Ascending aorta (tissue), 2 donors: ENCODE measurements at regions not wholly inside any gene's neighbourhood (a gene's known extent, or its start where the extent isn't known, plus 50 kb on each side); places are given as distances from the start of the nearest gene placed in this dataset.
"Not testable (repeated sequence)": the region's sequence is repeated elsewhere in the genome, so short reads cannot be mapped to it uniquely, and the experiment has no call there.

Experiments
- DNase-seq, 2 donors: peaks; one replicate each; pipeline ENCODE4 v3.0.0-alpha.2; 2019; ENCODE audit warnings: low spot score in 2 of 2
- H3K27ac ChIP-seq, 2 donors: fragments of 200-600 bp; sonication (generic); one replicate each; pipeline ENCODE4 v1.5.1; 2016 to 2017; ENCODE audit warnings: mild to moderate bottlenecking in 1 of 2
- H3K27me3 ChIP-seq: fragments of 200-600 bp; sonication (generic); one replicate; pipeline ENCODE4 v1.5.1; 2017
- H3K36me3 ChIP-seq, 2 donors: fragments of 200-600 bp; sonication (generic); one replicate each; pipeline ENCODE4 v1.5.1; 2016
- H3K4me1 ChIP-seq, 2 donors: fragments of 200-600 bp; sonication (generic); one replicate each; pipeline ENCODE4 v1.5.1; 2016 to 2017; ENCODE audit warnings: mild to moderate bottlenecking in 1 of 2
- H3K4me3 ChIP-seq, 2 donors: fragments of 200-600 bp; sonication (generic); one replicate each; pipeline ENCODE4 v1.5.1; 2016 to 2017; ENCODE audit warnings: mild to moderate bottlenecking in 1 of 2
- H3K9me3 ChIP-seq, 2 donors: fragments of 200-600 bp; sonication (generic); one replicate each; pipeline ENCODE4 v1.5.1; 2016
- intact Hi-C: fragments of 100-400 bp; cut with DNase I; formaldehyde crosslinking; loops from one replicate; pipeline ENCODE4 v1.15.1; 2023
- TF ChIP-seq, protein P1 (sequence below), 3 experiments: fragments of 200-600 bp in 2 of 3; fragments of 450-650 bp in 1 of 3; sonication (generic) in 2 of 3; IDR thresholded peaks; one replicate each; pipeline ENCODE4 v1.5.1; 2016 to 2019; ENCODE audit warnings: antibody characterized with exemption in 3 of 3, mild to moderate bottlenecking in 1 of 3, moderate library complexity in 1 of 3

- intact Hi-C loops: no loop called here
- Histone ChIP-seq H3K4me1 (no peaks in the 10 kb centered on the region), H3K4me3 (no peak overlapping the region), H3K27ac (no peak overlapping the region), H3K27me3 (no peaks in the 10 kb centered on the region), H3K36me3 (no peaks in the 10 kb centered on the region), H3K9me3 (no peaks in the 10 kb centered on the region)
- TF ChIP-seq, protein P1, sequence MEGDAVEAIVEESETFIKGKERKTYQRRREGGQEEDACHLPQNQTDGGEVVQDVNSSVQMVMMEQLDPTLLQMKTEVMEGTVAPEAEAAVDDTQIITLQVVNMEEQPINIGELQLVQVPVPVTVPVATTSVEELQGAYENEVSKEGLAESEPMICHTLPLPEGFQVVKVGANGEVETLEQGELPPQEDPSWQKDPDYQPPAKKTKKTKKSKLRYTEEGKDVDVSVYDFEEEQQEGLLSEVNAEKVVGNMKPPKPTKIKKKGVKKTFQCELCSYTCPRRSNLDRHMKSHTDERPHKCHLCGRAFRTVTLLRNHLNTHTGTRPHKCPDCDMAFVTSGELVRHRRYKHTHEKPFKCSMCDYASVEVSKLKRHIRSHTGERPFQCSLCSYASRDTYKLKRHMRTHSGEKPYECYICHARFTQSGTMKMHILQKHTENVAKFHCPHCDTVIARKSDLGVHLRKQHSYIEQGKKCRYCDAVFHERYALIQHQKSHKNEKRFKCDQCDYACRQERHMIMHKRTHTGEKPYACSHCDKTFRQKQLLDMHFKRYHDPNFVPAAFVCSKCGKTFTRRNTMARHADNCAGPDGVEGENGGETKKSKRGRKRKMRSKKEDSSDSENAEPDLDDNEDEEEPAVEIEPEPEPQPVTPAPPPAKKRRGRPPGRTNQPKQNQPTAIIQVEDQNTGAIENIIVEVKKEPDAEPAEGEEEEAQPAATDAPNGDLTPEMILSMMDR (IDR thresholded peaks at IDR 0.05): no peak
- DNase-seq: no peak
Measured at GRCh38 chr15:55088207-55088606, 108.5 kb downstream of the RSL24D1 start.

DNA sequence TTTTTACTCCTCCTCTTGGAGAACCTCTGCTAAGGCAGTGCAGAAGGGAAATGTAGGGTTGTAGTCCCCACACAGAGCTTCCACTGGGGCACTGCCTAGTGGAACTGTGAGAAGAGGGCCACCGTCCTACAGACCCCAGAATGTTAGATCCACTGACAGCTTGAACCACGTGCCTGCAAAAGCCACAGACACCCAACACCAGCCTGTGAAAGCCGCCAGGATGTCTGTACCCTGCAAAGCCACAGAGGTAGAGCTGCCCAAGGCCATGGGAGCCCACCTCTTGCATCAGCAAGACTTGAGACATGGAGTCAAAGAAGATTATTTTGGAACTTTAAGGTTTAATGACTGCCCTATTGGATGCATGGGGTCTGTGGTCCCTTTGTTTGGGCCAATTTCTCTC is 112.1 kb downstream of the RSL24D1 start:
- DNase-seq: no peak
- Histone ChIP-seq H3K4me3 (no peak overlapping the region), H3K9me3 (no peaks in the 10 kb centered on the region), H3K27me3 (no peaks in the 10 kb centered on the region), H3K4me1 (no peaks in the 10 kb centered on the region), H3K27ac (no peak overlapping the region), H3K36me3 (no peaks in the 10 kb centered on the region)
- TF ChIP-seq, protein P1 (IDR thresholded peaks at IDR 0.05): no peak
- intact Hi-C loops: no loop called here

GRCh38 chr15:55084216-55084615 is 112.5 kb downstream of the RSL24D1 start:
- intact Hi-C loops: no loop called here
- no peaks in the 10 kb centered on the region for H3K4me1 ChIP-seq
- H3K9me3 ChIP-seq: no peaks in the 10 kb centered on the region
- no peaks in the 10 kb centered on the region for H3K36me3 ChIP-seq
- DNase-seq: no peak
- H3K27me3 ChIP-seq: no peaks in the 10 kb centered on the region
- no peak overlapping the region for H3K4me3 ChIP-seq
- H3K27ac ChIP-seq: no peak overlapping the region
- TF ChIP-seq, protein P1 (IDR thresholded peaks at IDR 0.05): no peak

GRCh38 chr15:55077052-55077451 is 119.7 kb downstream of the RSL24D1 start:
- H3K9me3 ChIP-seq: peaks cover 0 to 11% of the 10 kb centered on the region in 2 donors
- H3K27me3 ChIP-seq, intact Hi-C loops, H3K4me1 ChIP-seq, H3K36me3 ChIP-seq, DNase-seq, H3K4me3 ChIP-seq, H3K27ac ChIP-seq: not testable (repeated sequence)

GRCh38 chr15:55074431-55074830 is 122.3 kb downstream of the RSL24D1 start:
- Histone ChIP-seq H3K4me3 (no peak overlapping the region), H3K36me3 (no peaks in the 10 kb centered on the region), H3K27me3 (no peaks in the 10 kb centered on the region), H3K9me3 (peaks cover 0 to 11% of the 10 kb centered on the region in 2 donors), H3K27ac (no peak overlapping the region), H3K4me1 (no peaks in the 10 kb centered on the region)
- TF ChIP-seq, protein P1 (IDR thresholded peaks at IDR 0.05): no peak
- DNase-seq: no peak
- intact Hi-C loops: no loop called here

DNA sequence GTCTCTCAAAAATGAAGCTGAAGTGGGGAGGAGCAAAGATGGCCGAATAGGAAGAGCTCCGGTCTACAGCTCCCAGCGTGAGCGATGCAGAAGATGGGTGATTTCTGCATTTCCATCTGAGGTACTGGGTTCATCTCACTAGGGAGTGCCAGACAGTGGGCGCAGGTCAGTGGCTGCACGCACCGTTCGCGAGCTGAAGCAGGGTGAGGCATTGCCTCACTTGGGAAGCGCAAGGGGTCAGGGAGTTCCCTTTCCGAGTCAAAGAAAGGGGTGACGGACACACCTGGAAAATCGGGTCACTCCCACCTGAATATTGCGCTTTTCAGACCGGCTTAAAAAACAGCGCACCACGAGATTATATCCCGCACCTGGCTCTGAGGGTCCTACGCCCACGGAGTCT is 132.8 kb downstream of the RSL24D1 start:
- H3K27me3 ChIP-seq, H3K36me3 ChIP-seq, intact Hi-C loops, DNase-seq, H3K4me1 ChIP-seq, H3K4me3 ChIP-seq, H3K9me3 ChIP-seq, H3K27ac ChIP-seq: not testable (repeated sequence)

GRCh38 chr15:55060836-55061235 is 135.9 kb downstream of the RSL24D1 start:
- Histone ChIP-seq H3K27ac (no peak overlapping the region), H3K9me3 (peaks cover 0 to 7% of the 10 kb centered on the region in 2 donors), H3K4me1 (no peaks in the 10 kb centered on the region), H3K27me3 (no peaks in the 10 kb centered on the region), H3K36me3 (no peaks in the 10 kb centered on the region), H3K4me3 (no peak overlapping the region)
- no peak for DNase-seq
- TF ChIP-seq, protein P1 (IDR thresholded peaks at IDR 0.05): no peak
- intact Hi-C loops: no loop called here
